Neural progenitor cell (in vitro differentiated cells): ENCODE measurements at regions not wholly inside any gene's neighbourhood (a gene's known extent, or its start where the extent isn't known, plus 50 kb on each side); places are given as distances from the start of the nearest gene placed in this dataset.

Experiments
- DNase-seq: peaks from one replicate; pipeline ENCODE4 v3.0.0-alpha.2; 2016; ENCODE audit warnings: low spot score
- H2AFZ ChIP-seq: fragments of 200-600 bp; sonication (generic); replicated peaks from 2 replicates; pipeline ENCODE4 v1.6.1; 2016; ENCODE audit warnings: antibody characterized with exemption
- H3F3A ChIP-seq: fragments of 200-600 bp; sonication (generic); 2 replicates; pipeline ENCODE4 v1.6.1; 2016; ENCODE audit warnings: antibody characterized with exemption, low read depth
- H3K27ac ChIP-seq: fragments of 200-600 bp; sonication (generic); 2 replicates; pipeline ENCODE4 v1.5.1; 2016; ENCODE audit warnings: mild to moderate bottlenecking
- H3K27me3 ChIP-seq: fragments of 200-600 bp; sonication (generic); 2 replicates; pipeline ENCODE4 v1.6.1; 2016; ENCODE audit warnings: mild to moderate bottlenecking, moderate library complexity
- H3K36me3 ChIP-seq: fragments of 200-600 bp; sonication (generic); 2 replicates; pipeline ENCODE4 v1.5.1; 2016
- H3K4me1 ChIP-seq: fragments of 200-600 bp; sonication (generic); 2 replicates; pipeline ENCODE4 v1.6.1; 2016; ENCODE audit warnings: mixed run types
- H3K4me2 ChIP-seq: fragments of 200-600 bp; sonication (generic); 2 replicates; pipeline ENCODE4 v1.6.1; 2016
- H3K4me3 ChIP-seq: fragments of 200-600 bp; sonication (generic); 2 replicates; pipeline ENCODE4 v1.5.1; 2016
- H3K79me2 ChIP-seq: fragments of 200-600 bp; sonication (generic); 2 replicates; pipeline ENCODE4 v1.6.1; 2016; ENCODE audit warnings: low read depth
- H3K9ac ChIP-seq: fragments of 200-600 bp; sonication (generic); 2 replicates; pipeline ENCODE4 v1.6.1; 2016
- H3K9me3 ChIP-seq: fragments of 200-600 bp; sonication (generic); 2 replicates; pipeline ENCODE4 v1.5.1; 2016; ENCODE audit warnings: low read depth
- H4K20me1 ChIP-seq: fragments of 200-600 bp; sonication (generic); 2 replicates; pipeline ENCODE4 v1.6.1; 2016; ENCODE audit warnings: low read depth
- H3K27ac Mint-ChIP-seq: 3 replicates; pipeline ENCODE4 v1.8.0; 2021; ENCODE audit warnings: mixed read lengths
- H3K27me3 Mint-ChIP-seq: 2 replicates; pipeline ENCODE4 v1.8.0; 2022; ENCODE audit warnings: low read depth, mild to moderate bottlenecking, inconsistent platforms, moderate library complexity, mixed read lengths; ENCODE audit not compliant: insufficient read depth
- H3K36me3 Mint-ChIP-seq: 3 replicates; pipeline ENCODE4 v1.8.0; 2021; ENCODE audit warnings: mixed read lengths
- H3K4me1 Mint-ChIP-seq: 3 replicates; pipeline ENCODE4 v1.8.0; 2021; ENCODE audit warnings: mixed read lengths
- H3K4me3 Mint-ChIP-seq: 3 replicates; pipeline ENCODE4 v1.8.0; 2021; ENCODE audit warnings: mild to moderate bottlenecking, moderate library complexity, mixed read lengths
- H3K9me3 Mint-ChIP-seq: 3 replicates; pipeline ENCODE4 v1.8.0; 2020; ENCODE audit warnings: mixed read lengths
- CTCF ChIP-seq: fragments of 200-600 bp; sonication (generic); IDR thresholded peaks from 2 replicates; pipeline ENCODE4 v1.5.1; 2017; ENCODE audit warnings: antibody characterized with exemption, mild to moderate bottlenecking
- EZH2 ChIP-seq: fragments of 200-600 bp; sonication (generic); IDR thresholded peaks from 2 replicates; pipeline ENCODE4 v1.6.1; 2017; ENCODE audit warnings: antibody characterized with exemption, mild to moderate bottlenecking, moderate library complexity
- EZH2phosphoT487 ChIP-seq: fragments of 200-600 bp; sonication (generic); IDR thresholded peaks from 2 replicates; pipeline ENCODE4 v1.6.1; 2017; ENCODE audit warnings: antibody characterized with exemption

DNA sequence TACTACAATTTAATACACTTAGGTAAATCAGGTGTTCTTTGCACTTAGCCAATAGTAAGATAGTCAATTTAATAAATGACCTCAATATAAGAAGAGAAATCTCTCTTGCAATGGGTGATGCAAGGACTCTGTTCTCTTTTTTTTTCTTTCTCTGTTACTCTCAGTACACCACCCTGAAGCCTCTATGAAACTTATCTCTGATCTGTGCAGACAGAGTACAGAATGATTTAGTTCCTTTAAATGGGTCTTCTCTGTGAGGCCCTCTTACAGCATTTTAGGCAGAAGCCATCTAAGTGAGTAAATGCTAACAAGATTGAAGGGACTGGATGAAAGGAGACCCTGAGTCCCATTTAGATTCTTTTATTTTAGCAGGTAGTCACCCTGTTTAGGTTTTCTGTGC lies 312.8 kb downstream of the RFPL4B start:
- Mint-ChIP-seq H3K36me3 (no peaks in the 10 kb centered on the region), H3K9me3 (no peaks in the 10 kb centered on the region), H3K4me3 (no peak overlapping the region), H3K27ac (no peak overlapping the region), H3K27me3 (no peaks in the 10 kb centered on the region), H3K4me1 (no peaks in the 10 kb centered on the region)
- Histone ChIP-seq H3K4me1 (no peaks in the 10 kb centered on the region), H3K36me3 (no peaks in the 10 kb centered on the region), H4K20me1 (no peaks in the 10 kb centered on the region), H3K79me2 (no peaks in the 10 kb centered on the region), H3K4me3 (no peak overlapping the region), H3K9ac (no peak overlapping the region), H3K27ac (no peak overlapping the region), H3F3A (no peaks in the 10 kb centered on the region), H3K9me3 (no peaks in the 10 kb centered on the region), H3K4me2 (no peak overlapping the region), H2AFZ (peak overlapping the region; percentile 40), H3K27me3 (no peaks in the 10 kb centered on the region)
- TF ChIP-seq EZH2phosphoT487: no peak
- TF ChIP-seq EZH2: no peak
- TF ChIP-seq CTCF: no peak
- DNase-seq: no peak

GRCh38 chr6:112660626-112661025 lies 313.5 kb downstream of the RFPL4B start:
- DNase-seq: no peak
- Histone ChIP-seq H4K20me1 (no peaks in the 10 kb centered on the region), H3K27me3 (no peaks in the 10 kb centered on the region), H2AFZ (peak overlapping the region; percentile 40), H3K4me2 (no peak overlapping the region), H3K9me3 (no peaks in the 10 kb centered on the region), H3F3A (no peaks in the 10 kb centered on the region), H3K9ac (no peak overlapping the region), H3K79me2 (no peaks in the 10 kb centered on the region), H3K4me3 (no peak overlapping the region), H3K27ac (no peak overlapping the region), H3K4me1 (no peaks in the 10 kb centered on the region), H3K36me3 (no peaks in the 10 kb centered on the region)
- Mint-ChIP-seq H3K27me3 (no peaks in the 10 kb centered on the region), H3K27ac (no peak overlapping the region), H3K36me3 (no peaks in the 10 kb centered on the region), H3K4me1 (peaks cover under 1% of the 10 kb centered on the region), H3K9me3 (peaks cover under 1% of the 10 kb centered on the region), H3K4me3 (no peak overlapping the region)
- no peak for TF ChIP-seq EZH2phosphoT487
- no peak for TF ChIP-seq EZH2
- TF ChIP-seq CTCF: no peak

DNA sequence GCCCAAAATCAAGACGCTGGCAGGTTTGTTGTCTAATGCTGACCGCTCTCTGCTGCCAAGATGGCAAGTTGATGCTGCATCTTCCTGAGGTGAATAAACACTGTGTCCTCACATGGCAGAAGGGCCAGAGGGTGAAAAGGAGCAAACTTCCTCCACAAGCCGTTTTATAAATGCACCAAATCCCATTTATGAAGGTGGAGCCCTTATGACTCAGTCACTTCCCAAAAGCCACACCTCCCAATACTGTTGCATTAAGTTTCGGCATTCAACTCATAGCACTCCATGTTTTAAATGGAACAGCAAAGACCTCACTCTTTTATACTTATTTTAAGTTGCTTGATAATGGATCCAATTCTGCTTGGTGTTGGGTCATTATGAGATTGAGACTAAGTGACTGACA lies 316.6 kb downstream of the RFPL4B start:
- peaks cover 4% of the 10 kb centered on the region for H3K4me1 Mint-ChIP-seq
- H3K9me3 Mint-ChIP-seq: peaks cover 9% of the 10 kb centered on the region
- no peak overlapping the region for H3K4me3 Mint-ChIP-seq
- Histone ChIP-seq H3K36me3 (no peaks in the 10 kb centered on the region), H3K27me3 (no peaks in the 10 kb centered on the region), H3K27ac (no peak overlapping the region), H3F3A (no peaks in the 10 kb centered on the region), H3K79me2 (no peaks in the 10 kb centered on the region), H3K4me1 (no peaks in the 10 kb centered on the region), H3K9ac (no peak overlapping the region), H2AFZ (no peak overlapping the region), H3K4me2 (no peak overlapping the region), H4K20me1 (no peaks in the 10 kb centered on the region), H3K9me3 (no peaks in the 10 kb centered on the region), H3K4me3 (no peak overlapping the region)
- H3K27me3 Mint-ChIP-seq: peaks cover 3% of the 10 kb centered on the region
- no peak for DNase-seq
- no peak overlapping the region for H3K27ac Mint-ChIP-seq
- TF ChIP-seq EZH2 (no peak), CTCF (no peak), EZH2phosphoT487 (no peak)
- no peaks in the 10 kb centered on the region for H3K36me3 Mint-ChIP-seq

GRCh38 chr6:112665114-112665513 lies 318.0 kb downstream of the RFPL4B start:
- H3K4me1 ChIP-seq: no peaks in the 10 kb centered on the region
- H3K9me3 Mint-ChIP-seq: peaks cover 9% of the 10 kb centered on the region
- DNase-seq: no peak
- H3F3A ChIP-seq: no peaks in the 10 kb centered on the region
- H3K27ac Mint-ChIP-seq: no peak overlapping the region
- H3K36me3 ChIP-seq: no peaks in the 10 kb centered on the region
- no peaks in the 10 kb centered on the region for H3K9me3 ChIP-seq
- no peaks in the 10 kb centered on the region for H3K27me3 ChIP-seq
- no peaks in the 10 kb centered on the region for H3K79me2 ChIP-seq
- H4K20me1 ChIP-seq: no peaks in the 10 kb centered on the region
- H3K4me3 Mint-ChIP-seq: no peak overlapping the region
- H3K9ac ChIP-seq: no peak overlapping the region
- H3K4me2 ChIP-seq: no peak overlapping the region
- TF ChIP-seq EZH2phosphoT487 (no peak), CTCF (no peak), EZH2 (no peak)
- peaks cover 3% of the 10 kb centered on the region for H3K27me3 Mint-ChIP-seq
- no peak overlapping the region for H3K27ac ChIP-seq
- no peak overlapping the region for H3K4me3 ChIP-seq
- H3K36me3 Mint-ChIP-seq: no peaks in the 10 kb centered on the region
- H3K4me1 Mint-ChIP-seq: peaks cover 4% of the 10 kb centered on the region
- no peak overlapping the region for H2AFZ ChIP-seq
